GM23338 (cell line): ENCODE measurements at regions not wholly inside any gene's neighbourhood (a gene's known extent, or its start where the extent isn't known, plus 50 kb on each side); places are given as distances from the start of the nearest gene placed in this dataset.

ENCODE experiments used
- ATAC-seq: fragments of 200-7000 bp; cut with Tn5 transposase; 3 replicates; pipeline ENCODE4 v1.9.1; 2020
- DNase-seq: peaks from one replicate; pipeline ENCODE4 v3.0.0-alpha.2; 2015; ENCODE audit warnings: low spot score
- H2AFZ ChIP-seq: fragments of 200-600 bp; sonication (generic); 2 replicates; pipeline ENCODE4 v1.8.0; 2016; ENCODE audit warnings: antibody characterized with exemption, mild to moderate bottlenecking, moderate library complexity
- H3F3A ChIP-seq: fragments of 200-600 bp; sonication (generic); replicated peaks from 2 replicates; pipeline ENCODE4 v1.8.0; 2017; ENCODE audit warnings: antibody characterized with exemption, mixed run types, low read depth
- H3K27ac ChIP-seq: fragments of 200-600 bp; sonication (generic); 2 replicates; pipeline ENCODE4 v1.6.1; 2016; ENCODE audit warnings: low read depth
- H3K27me3 ChIP-seq: fragments of 200-600 bp; sonication (generic); 2 replicates; pipeline ENCODE4 v1.8.0; 2016; ENCODE audit warnings: mild to moderate bottlenecking, mixed run types, moderate library complexity; ENCODE audit not compliant: insufficient read depth
- H3K36me3 ChIP-seq: fragments of 200-600 bp; sonication (generic); 2 replicates; pipeline ENCODE4 v1.8.0; 2016; ENCODE audit warnings: mild to moderate bottlenecking; ENCODE audit not compliant: insufficient read depth
- H3K4me1 ChIP-seq: fragments of 200-600 bp; sonication (generic); 2 replicates; pipeline ENCODE4 v1.8.0; 2016; ENCODE audit warnings: mild to moderate bottlenecking, moderate library complexity; ENCODE audit not compliant: insufficient read depth
- H3K4me2 ChIP-seq: fragments of 200-600 bp; sonication (generic); 2 replicates; pipeline ENCODE4 v1.7.1; 2017; ENCODE audit warnings: mixed run types
- H3K4me3 ChIP-seq: fragments of 200-600 bp; sonication (generic); 2 replicates; pipeline ENCODE4 v1.6.1; 2016; ENCODE audit warnings: mixed run types
- H3K79me2 ChIP-seq: fragments of 200-600 bp; sonication (generic); replicated peaks from 2 replicates; pipeline ENCODE4 v1.8.0; 2017; ENCODE audit warnings: mild to moderate bottlenecking; ENCODE audit not compliant: insufficient read depth
- H3K9me2 ChIP-seq: fragments of 200-600 bp; sonication (generic); 2 replicates; pipeline ENCODE4 v1.8.0; 2017; ENCODE audit not compliant: insufficient read depth
- H4K20me1 ChIP-seq: fragments of 200-600 bp; sonication (generic); replicated peaks from 2 replicates; pipeline ENCODE4 v1.8.0; 2017; ENCODE audit warnings: mild to moderate bottlenecking; ENCODE audit not compliant: insufficient read depth
- H3K27ac Mint-ChIP-seq: 2 replicates; pipeline ENCODE4 v1.8.0; 2020; ENCODE audit warnings: inconsistent platforms, mild to moderate bottlenecking, moderate library complexity, mixed read lengths
- H3K27me3 Mint-ChIP-seq: 3 replicates; pipeline ENCODE4 v1.8.0; 2022; ENCODE audit warnings: low read depth, mild to moderate bottlenecking, moderate library complexity, mixed read lengths, inconsistent platforms; ENCODE audit not compliant: insufficient read depth, poor library complexity
- H3K36me3 Mint-ChIP-seq: 3 replicates; pipeline ENCODE4 v1.8.0; 2021; ENCODE audit warnings: low read depth, mild to moderate bottlenecking, inconsistent platforms, moderate library complexity, mixed read lengths
- H3K4me1 Mint-ChIP-seq: 3 replicates; pipeline ENCODE4 v1.8.0; 2020; ENCODE audit warnings: mild to moderate bottlenecking, inconsistent platforms, mixed read lengths
- H3K4me3 Mint-ChIP-seq: 3 replicates; pipeline ENCODE4 v1.8.0; 2021; ENCODE audit warnings: moderate library complexity, mild to moderate bottlenecking, inconsistent platforms, mixed read lengths
- H3K9me3 Mint-ChIP-seq: 3 replicates; pipeline ENCODE4 v1.8.0; 2020; ENCODE audit warnings: moderate library complexity, mild to moderate bottlenecking, inconsistent platforms, mixed read lengths
- CREB1 ChIP-seq: fragments of 250-450 bp; sonication (Bioruptor Pico); IDR thresholded peaks from 2 replicates; pipeline ENCODE4 v1.5.0; 2020; ENCODE audit warnings: low read depth, mild to moderate bottlenecking, moderate library complexity
- EZH2 ChIP-seq: fragments of 200-600 bp; sonication (generic); IDR thresholded peaks from one replicate; pipeline ENCODE4 v1.8.0; 2017; ENCODE audit warnings: antibody characterized with exemption, mild to moderate bottlenecking, low read depth; ENCODE audit not compliant: unreplicated experiment
- EZH2phosphoT487 ChIP-seq: fragments of 200-600 bp; sonication (generic); IDR thresholded peaks from one replicate; pipeline ENCODE4 v1.8.1; 2018; ENCODE audit warnings: antibody characterized with exemption; ENCODE audit not compliant: unreplicated experiment
- JUNB ChIP-seq: IDR thresholded peaks from one replicate; pipeline ENCODE4 v1.6.1; 2016; ENCODE audit warnings: antibody characterized with exemption; ENCODE audit not compliant: unreplicated experiment
- NANOG ChIP-seq: IDR thresholded peaks from 2 replicates; pipeline ENCODE4 v1.6.1; 2016; ENCODE audit warnings: antibody characterized with exemption, borderline replicate concordance
- POLR2AphosphoS5 ChIP-seq: IDR thresholded peaks from 2 replicates; pipeline ENCODE4 v1.6.1; 2016; ENCODE audit warnings: antibody characterized with exemption, low read depth
- STAT1 ChIP-seq: IDR thresholded peaks from one replicate; pipeline ENCODE4 v1.6.1; 2016; ENCODE audit warnings: antibody characterized with exemption; ENCODE audit not compliant: unreplicated experiment
- ZNF114 ChIP-seq: fragments of 250-450 bp; sonication (Bioruptor Pico); IDR thresholded peaks from 2 replicates; pipeline ENCODE4 v1.5.0; 2020; ENCODE audit warnings: mild to moderate bottlenecking, moderate library complexity
- ZNF331 ChIP-seq: fragments of 250-450 bp; sonication (Bioruptor Pico); IDR thresholded peaks from 2 replicates; pipeline ENCODE4 v1.5.0; 2020; ENCODE audit warnings: low read depth, mild to moderate bottlenecking, moderate library complexity
- TF ChIP-seq, protein P1 (sequence below): fragments of 250-450 bp; sonication (Bioruptor Pico); IDR thresholded peaks from 2 replicates; pipeline ENCODE4 v1.5.0; 2020; ENCODE audit warnings: mild to moderate bottlenecking, moderate library complexity
- TF ChIP-seq, protein P2 (sequence below): IDR thresholded peaks from one replicate; pipeline ENCODE4 v1.6.1; 2018; ENCODE audit warnings: antibody characterized with exemption; ENCODE audit not compliant: unreplicated experiment
- TF ChIP-seq, protein P3 (sequence below), 2 experiments: fragments of 200-600 bp in 1 of 2; sonication (generic) in 1 of 2; conservative IDR thresholded peaks; 2 replicates each; pipeline versions ENCODE4 v1.5.1 to v1.6.1; 2016 to 2017; ENCODE audit warnings: antibody characterized with exemption in 2 of 2, low read depth in 2 of 2, mild to moderate bottlenecking in 2 of 2, moderate library complexity in 1 of 2
- TF ChIP-seq, protein P4 (sequence below): IDR thresholded peaks from 2 replicates; pipeline ENCODE4 v1.6.1; 2016; ENCODE audit warnings: antibody characterized with exemption

DNA sequence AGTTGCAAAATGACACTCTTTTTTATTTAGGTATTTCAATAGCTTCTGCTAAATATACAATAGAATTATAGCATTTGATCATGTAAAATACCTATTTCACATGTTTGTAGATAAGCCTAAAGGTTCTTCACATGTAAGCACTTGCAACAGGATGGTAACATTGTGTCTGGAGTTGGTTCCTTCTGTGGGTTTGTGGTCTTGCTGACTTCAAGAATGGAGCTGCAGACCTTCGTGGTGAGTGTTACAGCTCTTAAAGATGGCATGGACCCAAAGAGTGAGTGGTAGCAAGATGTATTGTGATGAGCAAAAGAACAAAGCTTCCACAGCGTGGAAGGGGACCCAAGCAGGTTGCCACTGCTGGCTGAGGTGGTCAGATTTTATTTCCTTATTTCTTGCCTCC is 246.4 kb upstream of the PDGFD start:
- Histone ChIP-seq H3K4me1 (no peaks in the 10 kb centered on the region), H3K4me2 (no peak overlapping the region), H3K36me3 (no peaks in the 10 kb centered on the region), H3K79me2 (no peaks in the 10 kb centered on the region), H3K27me3 (no peaks in the 10 kb centered on the region), H3K9me2 (no peaks in the 10 kb centered on the region), H2AFZ (no peak overlapping the region), H3F3A (no peaks in the 10 kb centered on the region), H4K20me1 (no peaks in the 10 kb centered on the region), H3K4me3 (no peak overlapping the region), H3K27ac (no peak overlapping the region)
- H3K9me3 Mint-ChIP-seq, result no peaks in the 10 kb centered on the region
- peaks cover 4% of the 10 kb centered on the region; the same call in 2 of the 3 replicates for H3K4me1 Mint-ChIP-seq
- H3K27ac Mint-ChIP-seq, result no peak overlapping the region
- no peak for DNase-seq
- H3K4me3 Mint-ChIP-seq, result no peak overlapping the region
- no peak for ATAC-seq
- TF ChIP-seq, protein P1, sequence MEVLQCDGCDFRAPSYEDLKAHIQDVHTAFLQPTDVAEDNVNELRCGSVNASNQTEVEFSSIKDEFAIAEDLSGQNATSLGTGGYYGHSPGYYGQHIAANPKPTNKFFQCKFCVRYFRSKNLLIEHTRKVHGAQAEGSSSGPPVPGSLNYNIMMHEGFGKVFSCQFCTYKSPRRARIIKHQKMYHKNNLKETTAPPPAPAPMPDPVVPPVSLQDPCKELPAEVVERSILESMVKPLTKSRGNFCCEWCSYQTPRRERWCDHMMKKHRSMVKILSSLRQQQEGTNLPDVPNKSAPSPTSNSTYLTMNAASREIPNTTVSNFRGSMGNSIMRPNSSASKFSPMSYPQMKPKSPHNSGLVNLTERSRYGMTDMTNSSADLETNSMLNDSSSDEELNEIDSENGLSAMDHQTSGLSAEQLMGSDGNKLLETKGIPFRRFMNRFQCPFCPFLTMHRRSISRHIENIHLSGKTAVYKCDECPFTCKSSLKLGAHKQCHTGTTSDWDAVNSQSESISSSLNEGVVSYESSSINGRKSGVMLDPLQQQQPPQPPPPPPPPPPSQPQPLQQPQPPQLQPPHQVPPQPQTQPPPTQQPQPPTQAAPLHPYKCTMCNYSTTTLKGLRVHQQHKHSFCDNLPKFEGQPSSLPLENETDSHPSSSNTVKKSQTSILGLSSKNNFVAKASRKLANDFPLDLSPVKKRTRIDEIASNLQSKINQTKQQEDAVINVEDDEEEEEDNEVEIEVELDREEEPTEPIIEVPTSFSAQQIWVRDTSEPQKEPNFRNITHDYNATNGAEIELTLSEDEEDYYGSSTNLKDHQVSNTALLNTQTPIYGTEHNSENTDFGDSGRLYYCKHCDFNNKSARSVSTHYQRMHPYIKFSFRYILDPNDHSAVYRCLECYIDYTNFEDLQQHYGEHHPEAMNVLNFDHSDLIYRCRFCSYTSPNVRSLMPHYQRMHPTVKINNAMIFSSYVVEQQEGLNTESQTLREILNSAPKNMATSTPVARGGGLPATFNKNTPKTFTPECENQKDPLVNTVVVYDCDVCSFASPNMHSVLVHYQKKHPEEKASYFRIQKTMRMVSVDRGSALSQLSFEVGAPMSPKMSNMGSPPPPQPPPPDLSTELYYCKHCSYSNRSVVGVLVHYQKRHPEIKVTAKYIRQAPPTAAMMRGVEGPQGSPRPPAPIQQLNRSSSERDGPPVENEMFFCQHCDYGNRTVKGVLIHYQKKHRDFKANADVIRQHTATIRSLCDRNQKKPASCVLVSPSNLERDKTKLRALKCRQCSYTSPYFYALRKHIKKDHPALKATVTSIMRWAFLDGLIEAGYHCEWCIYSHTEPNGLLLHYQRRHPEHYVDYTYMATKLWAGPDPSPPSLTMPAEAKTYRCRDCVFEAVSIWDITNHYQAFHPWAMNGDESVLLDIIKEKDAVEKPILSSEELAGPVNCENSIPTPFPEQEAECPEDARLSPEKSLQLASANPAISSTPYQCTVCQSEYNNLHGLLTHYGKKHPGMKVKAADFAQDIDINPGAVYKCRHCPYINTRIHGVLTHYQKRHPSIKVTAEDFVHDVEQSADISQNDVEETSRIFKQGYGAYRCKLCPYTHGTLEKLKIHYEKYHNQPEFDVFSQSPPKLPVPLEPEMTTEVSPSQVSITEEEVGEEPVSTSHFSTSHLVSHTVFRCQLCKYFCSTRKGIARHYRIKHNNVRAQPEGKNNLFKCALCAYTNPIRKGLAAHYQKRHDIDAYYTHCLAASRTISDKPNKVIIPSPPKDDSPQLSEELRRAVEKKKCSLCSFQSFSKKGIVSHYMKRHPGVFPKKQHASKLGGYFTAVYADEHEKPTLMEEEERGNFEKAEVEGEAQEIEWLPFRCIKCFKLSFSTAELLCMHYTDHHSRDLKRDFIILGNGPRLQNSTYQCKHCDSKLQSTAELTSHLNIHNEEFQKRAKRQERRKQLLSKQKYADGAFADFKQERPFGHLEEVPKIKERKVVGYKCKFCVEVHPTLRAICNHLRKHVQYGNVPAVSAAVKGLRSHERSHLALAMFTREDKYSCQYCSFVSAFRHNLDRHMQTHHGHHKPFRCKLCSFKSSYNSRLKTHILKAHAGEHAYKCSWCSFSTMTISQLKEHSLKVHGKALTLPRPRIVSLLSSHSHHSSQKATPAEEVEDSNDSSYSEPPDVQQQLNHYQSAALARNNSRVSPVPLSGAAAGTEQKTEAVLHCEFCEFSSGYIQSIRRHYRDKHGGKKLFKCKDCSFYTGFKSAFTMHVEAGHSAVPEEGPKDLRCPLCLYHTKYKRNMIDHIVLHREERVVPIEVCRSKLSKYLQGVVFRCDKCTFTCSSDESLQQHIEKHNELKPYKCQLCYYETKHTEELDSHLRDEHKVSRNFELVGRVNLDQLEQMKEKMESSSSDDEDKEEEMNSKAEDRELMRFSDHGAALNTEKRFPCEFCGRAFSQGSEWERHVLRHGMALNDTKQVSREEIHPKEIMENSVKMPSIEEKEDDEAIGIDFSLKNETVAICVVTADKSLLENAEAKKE (CRISPR knock-in tag), result no peak
- TF ChIP-seq, protein P2, sequence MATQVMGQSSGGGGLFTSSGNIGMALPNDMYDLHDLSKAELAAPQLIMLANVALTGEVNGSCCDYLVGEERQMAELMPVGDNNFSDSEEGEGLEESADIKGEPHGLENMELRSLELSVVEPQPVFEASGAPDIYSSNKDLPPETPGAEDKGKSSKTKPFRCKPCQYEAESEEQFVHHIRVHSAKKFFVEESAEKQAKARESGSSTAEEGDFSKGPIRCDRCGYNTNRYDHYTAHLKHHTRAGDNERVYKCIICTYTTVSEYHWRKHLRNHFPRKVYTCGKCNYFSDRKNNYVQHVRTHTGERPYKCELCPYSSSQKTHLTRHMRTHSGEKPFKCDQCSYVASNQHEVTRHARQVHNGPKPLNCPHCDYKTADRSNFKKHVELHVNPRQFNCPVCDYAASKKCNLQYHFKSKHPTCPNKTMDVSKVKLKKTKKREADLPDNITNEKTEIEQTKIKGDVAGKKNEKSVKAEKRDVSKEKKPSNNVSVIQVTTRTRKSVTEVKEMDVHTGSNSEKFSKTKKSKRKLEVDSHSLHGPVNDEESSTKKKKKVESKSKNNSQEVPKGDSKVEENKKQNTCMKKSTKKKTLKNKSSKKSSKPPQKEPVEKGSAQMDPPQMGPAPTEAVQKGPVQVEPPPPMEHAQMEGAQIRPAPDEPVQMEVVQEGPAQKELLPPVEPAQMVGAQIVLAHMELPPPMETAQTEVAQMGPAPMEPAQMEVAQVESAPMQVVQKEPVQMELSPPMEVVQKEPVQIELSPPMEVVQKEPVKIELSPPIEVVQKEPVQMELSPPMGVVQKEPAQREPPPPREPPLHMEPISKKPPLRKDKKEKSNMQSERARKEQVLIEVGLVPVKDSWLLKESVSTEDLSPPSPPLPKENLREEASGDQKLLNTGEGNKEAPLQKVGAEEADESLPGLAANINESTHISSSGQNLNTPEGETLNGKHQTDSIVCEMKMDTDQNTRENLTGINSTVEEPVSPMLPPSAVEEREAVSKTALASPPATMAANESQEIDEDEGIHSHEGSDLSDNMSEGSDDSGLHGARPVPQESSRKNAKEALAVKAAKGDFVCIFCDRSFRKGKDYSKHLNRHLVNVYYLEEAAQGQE, result no peak
- TF ChIP-seq POLR2AphosphoS5 (no peak), ZNF114 (CRISPR knock-in tag) (no peak), STAT1 (no peak), EZH2phosphoT487 (no peak), NANOG (no peak), JUNB (no peak), CREB1 (CRISPR knock-in tag) (no peak), ZNF331 (CRISPR knock-in tag) (no peak), EZH2 (no peak)
- TF ChIP-seq, protein P3, sequence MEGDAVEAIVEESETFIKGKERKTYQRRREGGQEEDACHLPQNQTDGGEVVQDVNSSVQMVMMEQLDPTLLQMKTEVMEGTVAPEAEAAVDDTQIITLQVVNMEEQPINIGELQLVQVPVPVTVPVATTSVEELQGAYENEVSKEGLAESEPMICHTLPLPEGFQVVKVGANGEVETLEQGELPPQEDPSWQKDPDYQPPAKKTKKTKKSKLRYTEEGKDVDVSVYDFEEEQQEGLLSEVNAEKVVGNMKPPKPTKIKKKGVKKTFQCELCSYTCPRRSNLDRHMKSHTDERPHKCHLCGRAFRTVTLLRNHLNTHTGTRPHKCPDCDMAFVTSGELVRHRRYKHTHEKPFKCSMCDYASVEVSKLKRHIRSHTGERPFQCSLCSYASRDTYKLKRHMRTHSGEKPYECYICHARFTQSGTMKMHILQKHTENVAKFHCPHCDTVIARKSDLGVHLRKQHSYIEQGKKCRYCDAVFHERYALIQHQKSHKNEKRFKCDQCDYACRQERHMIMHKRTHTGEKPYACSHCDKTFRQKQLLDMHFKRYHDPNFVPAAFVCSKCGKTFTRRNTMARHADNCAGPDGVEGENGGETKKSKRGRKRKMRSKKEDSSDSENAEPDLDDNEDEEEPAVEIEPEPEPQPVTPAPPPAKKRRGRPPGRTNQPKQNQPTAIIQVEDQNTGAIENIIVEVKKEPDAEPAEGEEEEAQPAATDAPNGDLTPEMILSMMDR (conservative IDR thresholded peaks at IDR 0.05; ENCODE audit: low read depth in 2 of 2), result no peak
- TF ChIP-seq, protein P4, sequence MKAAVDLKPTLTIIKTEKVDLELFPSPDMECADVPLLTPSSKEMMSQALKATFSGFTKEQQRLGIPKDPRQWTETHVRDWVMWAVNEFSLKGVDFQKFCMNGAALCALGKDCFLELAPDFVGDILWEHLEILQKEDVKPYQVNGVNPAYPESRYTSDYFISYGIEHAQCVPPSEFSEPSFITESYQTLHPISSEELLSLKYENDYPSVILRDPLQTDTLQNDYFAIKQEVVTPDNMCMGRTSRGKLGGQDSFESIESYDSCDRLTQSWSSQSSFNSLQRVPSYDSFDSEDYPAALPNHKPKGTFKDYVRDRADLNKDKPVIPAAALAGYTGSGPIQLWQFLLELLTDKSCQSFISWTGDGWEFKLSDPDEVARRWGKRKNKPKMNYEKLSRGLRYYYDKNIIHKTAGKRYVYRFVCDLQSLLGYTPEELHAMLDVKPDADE, result no peak
- H3K27me3 Mint-ChIP-seq, result no peaks in the 10 kb centered on the region
- 0 out of 3 replicates have a peak, but pooled peaks cover 2% of the 10 kb centered on the region for H3K36me3 Mint-ChIP-seq
